Endothelial cell of umbilical vein (primary cell): ENCODE measurements at regions not wholly inside any gene's neighbourhood (a gene's known extent, or its start where the extent isn't known, plus 50 kb on each side); places are given as distances from the start of the nearest gene placed in this dataset.

Experiments used
- EZH2 ChIP-seq: IDR thresholded peaks from 2 replicates; pipeline ENCODE4 v1.6.1; 2012; ENCODE audit warnings: borderline replicate concordance, low read depth, mild to moderate bottlenecking, moderate library complexity, low read length, inconsistent platforms; ENCODE audit not compliant: severe bottlenecking
- JUN ChIP-seq: IDR thresholded peaks from 2 replicates; pipeline ENCODE4 v1.6.1; 2011; ENCODE audit warnings: borderline replicate concordance, low read depth; ENCODE audit not compliant: insufficient read length, insufficient read depth
- POLR2A ChIP-seq: IDR thresholded peaks from 2 replicates; pipeline ENCODE4 v1.6.1; 2012; ENCODE audit warnings: low read depth, mild to moderate bottlenecking, control low read depth, low read length
- POLR2AphosphoS5 ChIP-seq: IDR thresholded peaks from 2 replicates; pipeline ENCODE4 v1.6.1; 2012; ENCODE audit warnings: low read depth, mild to moderate bottlenecking, control low read depth, low read length, moderate library complexity; ENCODE audit not compliant: insufficient read depth
- TF ChIP-seq, protein P1 (sequence below), 2 donors: IDR thresholded peaks; 1 replicate in 1 of 2; 2 replicates in 1 of 2; pipeline ENCODE4 v1.5.1; 2011; ENCODE audit warnings: low read length in 2 of 2, mild to moderate bottlenecking in 2 of 2, moderate library complexity in 2 of 2, control low read depth in 1 of 2, inconsistent platforms in 1 of 2, low read depth in 1 of 2; ENCODE audit not compliant: insufficient read depth in 1 of 2; ENCODE audit errors: extremely low read depth in 1 of 2
- TF ChIP-seq, protein P2 (sequence below): IDR thresholded peaks from 2 replicates; pipeline ENCODE4 v1.6.1; 2011; ENCODE audit not compliant: insufficient read depth, insufficient read length

DNA sequence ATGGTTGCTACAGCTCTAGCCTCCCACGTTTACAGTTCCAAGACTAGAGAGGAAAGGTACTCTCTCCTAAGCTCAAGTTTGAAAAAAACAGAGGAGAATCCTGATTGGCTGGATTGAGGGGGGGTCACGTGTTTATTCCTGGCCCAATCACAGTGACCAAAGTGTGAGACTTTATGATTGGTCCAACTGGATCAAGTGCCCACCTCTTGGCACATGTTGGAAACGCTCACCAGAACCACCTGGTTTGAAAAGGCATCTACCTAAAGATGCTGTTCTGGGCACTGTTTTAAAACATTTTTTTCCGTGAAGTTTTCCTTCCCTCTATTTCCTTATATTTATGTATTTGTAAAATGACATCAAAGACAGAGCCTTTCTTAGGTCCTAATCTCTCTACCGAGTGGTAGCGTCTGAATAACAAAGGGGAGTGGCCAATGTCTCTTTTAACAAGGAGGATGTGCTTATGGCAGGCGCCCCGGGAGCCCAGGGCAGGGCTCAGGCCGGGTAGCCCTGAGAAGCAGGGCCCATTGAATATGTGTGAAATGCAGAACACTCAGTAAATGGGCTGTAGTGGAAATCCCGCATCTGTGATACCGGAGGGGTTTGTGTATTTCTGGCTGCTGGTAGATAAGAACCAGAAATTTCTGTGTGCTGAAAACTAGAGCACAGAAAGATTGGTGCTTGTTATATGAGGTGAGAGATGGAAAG lies 146.2 kb downstream of the ATP23 start:
- TF ChIP-seq POLR2A (no peak), POLR2AphosphoS5 (no peak), EZH2 (no peak), JUN (no peak)
- TF ChIP-seq, protein P1, sequence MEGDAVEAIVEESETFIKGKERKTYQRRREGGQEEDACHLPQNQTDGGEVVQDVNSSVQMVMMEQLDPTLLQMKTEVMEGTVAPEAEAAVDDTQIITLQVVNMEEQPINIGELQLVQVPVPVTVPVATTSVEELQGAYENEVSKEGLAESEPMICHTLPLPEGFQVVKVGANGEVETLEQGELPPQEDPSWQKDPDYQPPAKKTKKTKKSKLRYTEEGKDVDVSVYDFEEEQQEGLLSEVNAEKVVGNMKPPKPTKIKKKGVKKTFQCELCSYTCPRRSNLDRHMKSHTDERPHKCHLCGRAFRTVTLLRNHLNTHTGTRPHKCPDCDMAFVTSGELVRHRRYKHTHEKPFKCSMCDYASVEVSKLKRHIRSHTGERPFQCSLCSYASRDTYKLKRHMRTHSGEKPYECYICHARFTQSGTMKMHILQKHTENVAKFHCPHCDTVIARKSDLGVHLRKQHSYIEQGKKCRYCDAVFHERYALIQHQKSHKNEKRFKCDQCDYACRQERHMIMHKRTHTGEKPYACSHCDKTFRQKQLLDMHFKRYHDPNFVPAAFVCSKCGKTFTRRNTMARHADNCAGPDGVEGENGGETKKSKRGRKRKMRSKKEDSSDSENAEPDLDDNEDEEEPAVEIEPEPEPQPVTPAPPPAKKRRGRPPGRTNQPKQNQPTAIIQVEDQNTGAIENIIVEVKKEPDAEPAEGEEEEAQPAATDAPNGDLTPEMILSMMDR (IDR thresholded peaks at IDR 0.05; ENCODE audit: extremely low read depth in 1 of 2, insufficient read depth in 1 of 2, low read depth in 1 of 2, low read length in 2 of 2): no peak
- TF ChIP-seq, protein P2, sequence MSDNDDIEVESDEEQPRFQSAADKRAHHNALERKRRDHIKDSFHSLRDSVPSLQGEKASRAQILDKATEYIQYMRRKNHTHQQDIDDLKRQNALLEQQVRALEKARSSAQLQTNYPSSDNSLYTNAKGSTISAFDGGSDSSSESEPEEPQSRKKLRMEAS: no peak
